Natural killer cell (primary cell): ENCODE measurements at regions not wholly inside any gene's neighbourhood (a gene's known extent, or its start where the extent isn't known, plus 50 kb on each side); places are given as distances from the start of the nearest gene placed in this dataset.

ENCODE experiments used
- ATAC-seq, 3 donors: fragments of 150-1000 bp in 2 of 3; fragments of 200-7000 bp in 1 of 3; cut with Tn5 transposase; 1 replicate in 1 of 3; 2 replicates in 2 of 3; pipeline ENCODE4 v1.10.0; 2021; ENCODE audit warnings: mild to moderate bottlenecking in 2 of 3, moderate library complexity in 2 of 3
- DNase-seq, 2 donors: peaks; one replicate each; pipeline versions ENCODE4 v3.0.0 to v3.0.0-alpha.2; 2013 to 2021; ENCODE audit warnings: mixed read lengths in 1 of 2
- H3K27ac ChIP-seq: one replicate; pipeline ENCODE4 v1.5.1; 2013; ENCODE audit warnings: mild to moderate bottlenecking, low read length
- H3K27me3 ChIP-seq: one replicate; pipeline ENCODE4 v1.6.1; 2013; ENCODE audit warnings: low read length; ENCODE audit not compliant: control insufficient read depth, insufficient read depth
- H3K36me3 ChIP-seq: one replicate; pipeline ENCODE4 v1.6.1; 2013; ENCODE audit warnings: low read length; ENCODE audit not compliant: control insufficient read depth, insufficient read depth
- H3K4me1 ChIP-seq: one replicate; pipeline ENCODE4 v1.6.1; 2013; ENCODE audit warnings: low read length; ENCODE audit not compliant: control insufficient read depth, insufficient read depth
- H3K4me3 ChIP-seq: one replicate; pipeline ENCODE4 v1.5.1; 2013; ENCODE audit warnings: low read length
- H3K9me3 ChIP-seq: one replicate; pipeline ENCODE4 v1.6.1; 2013; ENCODE audit warnings: low read length; ENCODE audit not compliant: control insufficient read depth, insufficient read depth
- H3K27ac Mint-ChIP-seq, 2 donors: one replicate each; pipeline ENCODE4 v1.8.0; 2022; ENCODE audit warnings: mild to moderate bottlenecking in 2 of 2, mixed read lengths in 2 of 2, moderate library complexity in 1 of 2
- H3K27me3 Mint-ChIP-seq, 2 donors: one replicate each; pipeline ENCODE4 v1.8.0; 2022; ENCODE audit warnings: low read depth in 2 of 2, mixed read lengths in 2 of 2
- H3K36me3 Mint-ChIP-seq: one replicate; pipeline ENCODE4 v1.8.0; 2022; ENCODE audit warnings: mixed read lengths
- H3K4me1 Mint-ChIP-seq, 2 donors: one replicate each; pipeline ENCODE4 v1.8.0; 2022; ENCODE audit warnings: mixed read lengths in 2 of 2
- H3K4me3 Mint-ChIP-seq: one replicate; pipeline ENCODE4 v1.8.0; 2022; ENCODE audit warnings: mild to moderate bottlenecking, moderate library complexity, mixed read lengths
- H3K9me3 Mint-ChIP-seq, 2 donors: one replicate each; pipeline ENCODE4 v1.8.0; 2022; ENCODE audit warnings: mixed read lengths in 2 of 2
- WGBS: methylation state at CpG from one replicate; pipeline ENCODE4 v1.1.7; 2013; ENCODE audit warnings: missing lambda C conversion rate; ENCODE audit not compliant: insufficient coverage; 5-methylcytosine and 5-hydroxymethylcytosine counted together
- intact Hi-C: fragments of 100-400 bp; cut with micrococcal nuclease; formaldehyde crosslinking; loops from one replicate; pipeline ENCODE4 v1.14.2; 2022
- TF ChIP-seq, protein P1 (sequence below): fragments of 200-600 bp; IDR thresholded peaks from one replicate; pipeline ENCODE4 v1.8.0; 2022; ENCODE audit warnings: antibody characterized with exemption

DNA sequence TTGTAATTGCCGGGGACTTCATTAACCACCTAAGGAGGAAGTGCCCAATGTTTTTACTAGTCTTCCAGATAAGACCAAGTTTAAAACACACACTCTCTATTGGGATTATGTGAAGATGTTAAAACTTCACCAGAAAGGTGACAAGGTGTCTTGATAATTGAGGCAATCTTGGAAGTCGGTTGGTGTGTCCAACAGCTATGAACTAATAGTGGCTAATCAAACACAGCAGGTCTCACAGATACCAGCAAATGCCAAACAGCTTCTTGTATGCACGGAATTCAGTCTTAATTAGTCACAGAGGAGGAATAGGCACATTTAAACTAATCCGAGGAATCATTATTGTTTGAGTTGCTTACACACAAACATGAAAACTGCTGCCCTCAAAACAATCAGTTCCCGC is 214.5 kb downstream of the SEC61B start:
- Mint-ChIP-seq H3K9me3 (no peaks in the 10 kb centered on the region), H3K27ac (no peak overlapping the region), H3K27me3 (no peaks in the 10 kb centered on the region), H3K4me1 (peaks cover 15 to 24% of the 10 kb centered on the region in 2 donors), H3K4me3 (no peak overlapping the region), H3K36me3 (no peaks in the 10 kb centered on the region)
- no peaks in the 10 kb centered on the region for H3K27me3 ChIP-seq
- no peaks in the 10 kb centered on the region for H3K36me3 ChIP-seq
- WGBS = 92% methylated on average over 4 of the region's 5 CpGs
- DNase-seq (no peak), ATAC-seq (no peak)
- H3K27ac ChIP-seq = no peak overlapping the region
- intact Hi-C loops = no loop called here
- no peak overlapping the region for H3K4me3 ChIP-seq
- TF ChIP-seq, protein P1, sequence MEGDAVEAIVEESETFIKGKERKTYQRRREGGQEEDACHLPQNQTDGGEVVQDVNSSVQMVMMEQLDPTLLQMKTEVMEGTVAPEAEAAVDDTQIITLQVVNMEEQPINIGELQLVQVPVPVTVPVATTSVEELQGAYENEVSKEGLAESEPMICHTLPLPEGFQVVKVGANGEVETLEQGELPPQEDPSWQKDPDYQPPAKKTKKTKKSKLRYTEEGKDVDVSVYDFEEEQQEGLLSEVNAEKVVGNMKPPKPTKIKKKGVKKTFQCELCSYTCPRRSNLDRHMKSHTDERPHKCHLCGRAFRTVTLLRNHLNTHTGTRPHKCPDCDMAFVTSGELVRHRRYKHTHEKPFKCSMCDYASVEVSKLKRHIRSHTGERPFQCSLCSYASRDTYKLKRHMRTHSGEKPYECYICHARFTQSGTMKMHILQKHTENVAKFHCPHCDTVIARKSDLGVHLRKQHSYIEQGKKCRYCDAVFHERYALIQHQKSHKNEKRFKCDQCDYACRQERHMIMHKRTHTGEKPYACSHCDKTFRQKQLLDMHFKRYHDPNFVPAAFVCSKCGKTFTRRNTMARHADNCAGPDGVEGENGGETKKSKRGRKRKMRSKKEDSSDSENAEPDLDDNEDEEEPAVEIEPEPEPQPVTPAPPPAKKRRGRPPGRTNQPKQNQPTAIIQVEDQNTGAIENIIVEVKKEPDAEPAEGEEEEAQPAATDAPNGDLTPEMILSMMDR = no peak
- H3K9me3 ChIP-seq = no peaks in the 10 kb centered on the region
- H3K4me1 ChIP-seq = peaks cover 11% of the 10 kb centered on the region

GRCh38 chr9:99437145-99437544 is 215.1 kb downstream of the SEC61B start:
- intact Hi-C loops = no loop called here
- no peak overlapping the region for H3K27ac Mint-ChIP-seq
- no peaks in the 10 kb centered on the region for H3K36me3 Mint-ChIP-seq
- peaks cover 11% of the 10 kb centered on the region for H3K4me1 ChIP-seq
- H3K36me3 ChIP-seq = no peaks in the 10 kb centered on the region
- H3K9me3 ChIP-seq = no peaks in the 10 kb centered on the region
- H3K4me3 ChIP-seq = no peak overlapping the region
- no peak for DNase-seq
- ATAC-seq = no peak
- H3K4me3 Mint-ChIP-seq = no peak overlapping the region
- no peak overlapping the region for H3K27ac ChIP-seq
- WGBS = 94% methylated on average over 3 of the region's 3 CpGs
- no peaks in the 10 kb centered on the region for H3K27me3 ChIP-seq
- TF ChIP-seq, protein P1 = no peak
- peaks cover 0 to 4% of the 10 kb centered on the region in 2 donors for H3K27me3 Mint-ChIP-seq
- H3K9me3 Mint-ChIP-seq = no peaks in the 10 kb centered on the region
- H3K4me1 Mint-ChIP-seq = peaks cover 15 to 24% of the 10 kb centered on the region in 2 donors

- TF ChIP-seq, protein P1 = no peak
- H3K9me3 Mint-ChIP-seq = no peaks in the 10 kb centered on the region
- H3K27me3 ChIP-seq = no peaks in the 10 kb centered on the region
- H3K4me1 Mint-ChIP-seq = peaks cover 8 to 16% of the 10 kb centered on the region in 2 donors
- no peaks in the 10 kb centered on the region for H3K36me3 ChIP-seq
- DNase-seq = no peak
- no peak overlapping the region for H3K27ac ChIP-seq
- intact Hi-C loops = no loop called here
- H3K27me3 Mint-ChIP-seq = peaks cover 0 to 7% of the 10 kb centered on the region in 2 donors
- ATAC-seq = no peak
- H3K4me3 Mint-ChIP-seq = no peak overlapping the region
- 89% methylated on average over 2 of the region's 2 CpGs for WGBS
- H3K4me3 ChIP-seq = no peak overlapping the region
- H3K36me3 Mint-ChIP-seq = no peaks in the 10 kb centered on the region
- no peaks in the 10 kb centered on the region for H3K9me3 ChIP-seq
- H3K27ac Mint-ChIP-seq = peak overlapping the region in 1 of 2 donors; percentile 10
- H3K4me1 ChIP-seq = peaks cover 7% of the 10 kb centered on the region
Observed at GRCh38 chr9:99438596-99438995, 216.5 kb downstream of the SEC61B start.

DNA sequence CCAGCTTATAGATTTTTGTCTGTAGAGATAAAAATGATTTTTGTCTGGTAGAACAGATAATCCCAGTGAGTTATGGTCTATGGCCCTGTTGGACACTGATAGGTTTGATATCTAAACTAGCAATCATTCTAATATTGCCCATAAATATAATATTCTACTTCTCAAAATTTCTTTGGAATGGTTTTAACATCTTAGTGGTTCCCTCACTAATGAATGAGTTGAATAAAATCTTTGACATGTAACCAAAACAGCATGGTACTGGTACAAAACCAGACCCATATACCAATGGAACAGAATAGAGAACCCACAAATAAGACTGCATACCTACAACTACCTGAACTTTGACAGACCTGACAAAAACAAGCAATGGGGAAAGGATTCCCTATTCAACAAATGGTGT is 219.7 kb downstream of the SEC61B start:
- no peaks in the 10 kb centered on the region for H3K9me3 Mint-ChIP-seq
- TF ChIP-seq, protein P1 = no peak

More for the DNA sequence above, 219.7 kb downstream of the SEC61B start:
- intact Hi-C loops = no loop called here
- Mint-ChIP-seq H3K4me1 (peaks cover 0 to 5% of the 10 kb centered on the region in 2 donors), H3K27ac (no peak overlapping the region), H3K36me3 (no peaks in the 10 kb centered on the region), H3K27me3 (peaks cover 8 to 20% of the 10 kb centered on the region in 2 donors), H3K4me3 (no peak overlapping the region)
- ATAC-seq = no peak
- H3K4me1 ChIP-seq = no peaks in the 10 kb centered on the region
- DNase-seq = no peak
- H3K4me3 ChIP-seq = no peak overlapping the region
- H3K9me3 ChIP-seq = no peaks in the 10 kb centered on the region
- no peak overlapping the region for H3K27ac ChIP-seq
- no peaks in the 10 kb centered on the region for H3K27me3 ChIP-seq
- H3K36me3 ChIP-seq = no peaks in the 10 kb centered on the region
